ENCODE measurements at regions not wholly inside any gene's neighbourhood (a gene's known extent, or its start where the extent isn't known, plus 50 kb on each side); places are given as distances from the start of the nearest gene placed in this dataset.

- Histone ChIP-seq H3K27ac (no peak overlapping the region), H3K9me3 (ENCODE audit: low read depth) (no peaks in the 10 kb centered on the region), H3K27me3 (no peaks in the 10 kb centered on the region)
Observed at GRCh38 chr4:128516301-128516969, 228.8 kb upstream of the PGRMC2 start.

GRCh38 chr4:128513664-128514484 is 226.3 kb upstream of the PGRMC2 start:
- no peaks in the 10 kb centered on the region for H3K27me3 ChIP-seq
- TF ChIP-seq CTCF (IDR thresholded peaks at IDR 0.05; ENCODE audit: low read depth, low read length): no peak
- no peaks in the 10 kb centered on the region for H3K36me3 ChIP-seq
- no peaks in the 10 kb centered on the region for H3K9me3 ChIP-seq (ENCODE audit: low read depth)
- no peaks in the 10 kb centered on the region for H3K4me1 ChIP-seq (ENCODE audit: low read depth)
- H3K4me3 ChIP-seq: no peak overlapping the region
- DNase-seq (ENCODE audit: low read depth in 1 of 2, low spot score in 1 of 2): peak in 1 of 2 donors; percentile 51
- H3K27ac ChIP-seq: no peak overlapping the region

More at GRCh38 chr4:128516301-128516969, 228.8 kb upstream of the PGRMC2 start:
- H3K4me1 ChIP-seq (ENCODE audit: low read depth): no peaks in the 10 kb centered on the region
- no peak overlapping the region for H3K4me3 ChIP-seq
- no peak for TF ChIP-seq CTCF (IDR thresholded peaks at IDR 0.05; ENCODE audit: low read depth, low read length)
- DNase-seq (ENCODE audit: low read depth in 1 of 2, low spot score in 1 of 2): peak in 1 of 2 donors; percentile 60
- H3K36me3 ChIP-seq: no peaks in the 10 kb centered on the region

GRCh38 chr4:128512767-128513322 is 225.2 kb upstream of the PGRMC2 start:
- Histone ChIP-seq H3K36me3 (no peaks in the 10 kb centered on the region), H3K4me3 (no peak overlapping the region), H3K27ac (no peak overlapping the region), H3K4me1 (ENCODE audit: low read depth) (no peaks in the 10 kb centered on the region), H3K9me3 (ENCODE audit: low read depth) (no peaks in the 10 kb centered on the region), H3K27me3 (no peaks in the 10 kb centered on the region)
- DNase-seq (ENCODE audit: low read depth in 1 of 2, low spot score in 1 of 2): peak in 1 of 2 donors; percentile 37
- no peak for TF ChIP-seq CTCF (IDR thresholded peaks at IDR 0.05; ENCODE audit: low read depth, low read length)

GRCh38 chr4:128512161-128512560 is 224.5 kb upstream of the PGRMC2 start:
- DNase-seq (ENCODE audit: low read depth in 1 of 2, low spot score in 1 of 2): no peak
- Histone ChIP-seq H3K27ac (no peak overlapping the region), H3K4me3 (no peak overlapping the region), H3K27me3 (no peaks in the 10 kb centered on the region), H3K9me3 (ENCODE audit: low read depth) (no peaks in the 10 kb centered on the region), H3K4me1 (ENCODE audit: low read depth) (no peaks in the 10 kb centered on the region), H3K36me3 (no peaks in the 10 kb centered on the region)
- no peak for TF ChIP-seq CTCF (IDR thresholded peaks at IDR 0.05; ENCODE audit: low read depth, low read length)

GRCh38 chr4:128510850-128511249 is 223.2 kb upstream of the PGRMC2 start:
- Histone ChIP-seq H3K36me3 (no peaks in the 10 kb centered on the region), H3K27ac (no peak overlapping the region), H3K9me3 (ENCODE audit: low read depth) (no peaks in the 10 kb centered on the region), H3K27me3 (no peaks in the 10 kb centered on the region), H3K4me3 (no peak overlapping the region), H3K4me1 (ENCODE audit: low read depth) (no peaks in the 10 kb centered on the region)
- no peak for DNase-seq (ENCODE audit: low read depth in 1 of 2, low spot score in 1 of 2)
- TF ChIP-seq CTCF (IDR thresholded peaks at IDR 0.05; ENCODE audit: low read depth, low read length): no peak
